RWPE2 (cell line): ENCODE measurements at regions not wholly inside any gene's neighbourhood (a gene's known extent, or its start where the extent isn't known, plus 50 kb on each side); places are given as distances from the start of the nearest gene placed in this dataset.

Experiments
- ATAC-seq: fragments of 200-7000 bp; cut with Tn5 transposase; 3 replicates; pipeline ENCODE4 v1.9.1; 2021; ENCODE audit warnings: low read depth
- DNase-seq: peaks from one replicate; pipeline ENCODE4 v3.0.0-alpha.2; 2020; ENCODE audit warnings: low spot score
- H3K27ac ChIP-seq: fragments of 450-650 bp; 2 replicates; pipeline ENCODE4 v1.5.1; 2017; ENCODE audit warnings: mild to moderate bottlenecking; ENCODE audit not compliant: poor library complexity, severe bottlenecking
- H3K27me3 ChIP-seq: fragments of 250-450 bp; sonication (Bioruptor Pico); 2 replicates; pipeline ENCODE4 v1.5.1; 2021; ENCODE audit warnings: mild to moderate bottlenecking, moderate library complexity; ENCODE audit not compliant: insufficient read depth, poor library complexity, severe bottlenecking
- H3K36me3 ChIP-seq: fragments of 250-450 bp; sonication (Bioruptor Pico); 2 replicates; pipeline ENCODE4 v1.5.1; 2020; ENCODE audit warnings: low read depth, mild to moderate bottlenecking, moderate library complexity
- H3K4me1 ChIP-seq: fragments of 250-450 bp; sonication (Bioruptor Pico); 2 replicates; pipeline ENCODE4 v1.5.1; 2021; ENCODE audit warnings: mild to moderate bottlenecking, moderate library complexity; ENCODE audit not compliant: insufficient read depth, poor library complexity, severe bottlenecking
- H3K4me3 ChIP-seq: fragments of 250-450 bp; sonication (Bioruptor Pico); 2 replicates; pipeline ENCODE4 v1.5.1; 2021; ENCODE audit warnings: mild to moderate bottlenecking, moderate library complexity; ENCODE audit not compliant: severe bottlenecking
- H3K9me3 ChIP-seq: fragments of 250-450 bp; sonication (Bioruptor Pico); 2 replicates; pipeline ENCODE4 v1.5.1; 2021; ENCODE audit warnings: mild to moderate bottlenecking, moderate library complexity; ENCODE audit not compliant: severe bottlenecking
- TF ChIP-seq, protein P1 (sequence below): fragments of 450-650 bp; IDR thresholded peaks from one replicate; pipeline ENCODE4 v1.5.1; 2017; ENCODE audit warnings: mild to moderate bottlenecking, moderate library complexity; ENCODE audit not compliant: poor library complexity, severe bottlenecking

DNA sequence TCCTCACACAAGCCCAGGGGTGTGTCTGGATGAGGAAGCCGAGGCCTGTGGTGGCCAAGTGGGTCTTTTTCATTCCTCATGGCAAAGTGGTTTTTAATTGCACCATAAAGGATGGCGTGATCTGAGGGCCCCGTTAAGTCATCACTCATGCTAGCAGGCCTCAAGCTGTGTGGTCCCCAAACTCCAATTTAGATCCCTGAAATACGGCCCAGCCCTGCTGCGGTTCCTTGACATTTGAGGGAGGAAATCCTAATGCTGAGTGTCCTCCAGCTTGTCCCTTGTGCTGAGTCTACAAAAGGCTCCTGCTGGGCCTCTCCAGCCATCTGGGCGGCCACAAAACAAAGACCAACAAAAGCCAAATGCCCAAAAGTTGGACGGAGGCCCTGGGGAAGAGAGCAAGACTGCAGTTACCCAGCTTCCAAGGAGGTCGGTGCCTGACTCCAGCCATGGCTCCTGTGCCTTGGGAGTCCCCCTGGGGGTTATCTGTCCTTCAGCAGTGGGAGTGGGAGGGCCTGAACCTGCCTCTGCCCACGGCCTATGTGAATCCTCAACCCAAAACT lies 162.3 kb upstream of the PDE10A start:
- no peak overlapping the region for H3K4me3 ChIP-seq
- H3K36me3 ChIP-seq: no peaks in the 10 kb centered on the region
- no peaks in the 10 kb centered on the region for H3K4me1 ChIP-seq
- H3K27me3 ChIP-seq: peaks cover 10% of the 10 kb centered on the region
- H3K27ac ChIP-seq: no peak overlapping the region
- ATAC-seq: no peak
- TF ChIP-seq, protein P1, sequence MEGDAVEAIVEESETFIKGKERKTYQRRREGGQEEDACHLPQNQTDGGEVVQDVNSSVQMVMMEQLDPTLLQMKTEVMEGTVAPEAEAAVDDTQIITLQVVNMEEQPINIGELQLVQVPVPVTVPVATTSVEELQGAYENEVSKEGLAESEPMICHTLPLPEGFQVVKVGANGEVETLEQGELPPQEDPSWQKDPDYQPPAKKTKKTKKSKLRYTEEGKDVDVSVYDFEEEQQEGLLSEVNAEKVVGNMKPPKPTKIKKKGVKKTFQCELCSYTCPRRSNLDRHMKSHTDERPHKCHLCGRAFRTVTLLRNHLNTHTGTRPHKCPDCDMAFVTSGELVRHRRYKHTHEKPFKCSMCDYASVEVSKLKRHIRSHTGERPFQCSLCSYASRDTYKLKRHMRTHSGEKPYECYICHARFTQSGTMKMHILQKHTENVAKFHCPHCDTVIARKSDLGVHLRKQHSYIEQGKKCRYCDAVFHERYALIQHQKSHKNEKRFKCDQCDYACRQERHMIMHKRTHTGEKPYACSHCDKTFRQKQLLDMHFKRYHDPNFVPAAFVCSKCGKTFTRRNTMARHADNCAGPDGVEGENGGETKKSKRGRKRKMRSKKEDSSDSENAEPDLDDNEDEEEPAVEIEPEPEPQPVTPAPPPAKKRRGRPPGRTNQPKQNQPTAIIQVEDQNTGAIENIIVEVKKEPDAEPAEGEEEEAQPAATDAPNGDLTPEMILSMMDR: no peak
- H3K9me3 ChIP-seq: no peaks in the 10 kb centered on the region
- DNase-seq: no peak

DNA sequence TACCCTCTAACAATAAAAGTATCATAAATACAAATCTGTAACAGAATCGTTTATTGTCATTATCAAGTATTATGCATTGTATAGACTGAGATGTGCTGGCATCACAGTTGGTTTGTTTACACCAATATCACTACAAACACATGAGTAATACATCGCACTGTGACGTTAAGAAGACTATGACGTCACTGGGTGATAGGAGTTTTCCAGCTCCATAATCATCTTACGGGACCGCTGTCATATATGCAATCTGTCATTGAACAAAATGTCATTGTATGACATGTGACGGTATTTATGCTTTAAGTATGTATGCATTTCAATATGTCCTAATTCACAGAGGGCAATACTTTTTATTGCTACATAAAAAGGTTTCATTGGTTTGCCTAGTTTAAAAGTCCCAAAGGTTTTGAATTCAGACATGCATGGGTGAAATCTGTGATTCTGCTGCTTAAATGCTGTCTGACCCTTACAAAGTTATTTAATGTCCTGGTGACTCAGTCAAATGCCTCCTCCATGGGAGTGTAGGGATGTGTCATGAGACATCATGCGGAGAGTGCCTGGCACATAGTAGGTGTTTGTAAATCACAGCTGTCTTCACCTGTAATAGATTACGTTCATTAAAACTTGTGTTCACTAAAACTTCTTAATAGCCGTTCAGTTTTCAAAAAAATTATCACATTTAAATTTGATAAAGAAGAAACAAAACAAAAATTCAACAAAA lies 160.7 kb upstream of the PDE10A start:
- H3K4me3 ChIP-seq: no peak overlapping the region
- H3K27me3 ChIP-seq: peaks cover 25% of the 10 kb centered on the region
- no peaks in the 10 kb centered on the region for H3K9me3 ChIP-seq
- ATAC-seq (no peak), DNase-seq (no peak)
- no peak overlapping the region for H3K27ac ChIP-seq
- H3K4me1 ChIP-seq: no peaks in the 10 kb centered on the region
- TF ChIP-seq, protein P1: no peak
- no peaks in the 10 kb centered on the region for H3K36me3 ChIP-seq

DNA sequence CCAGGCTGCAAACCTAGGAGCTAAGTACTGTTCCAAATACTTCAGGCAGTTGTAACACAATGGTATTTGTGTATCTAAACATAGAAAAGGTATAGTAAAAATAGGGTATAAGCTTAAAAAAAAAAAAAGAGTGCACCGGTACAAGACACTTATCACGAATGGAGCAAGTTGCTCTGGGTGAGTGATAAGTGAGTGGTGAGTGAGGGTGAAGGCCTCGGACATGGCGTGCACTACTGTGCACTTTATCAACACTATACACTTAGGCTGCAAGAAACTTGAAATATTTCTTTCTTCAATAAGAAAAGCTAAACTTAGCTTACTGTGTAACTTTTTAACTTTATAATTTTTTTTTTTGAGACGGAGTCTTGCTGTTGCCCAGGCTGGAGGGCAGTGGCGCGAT lies 159.5 kb upstream of the PDE10A start:
- H3K27me3 ChIP-seq: peaks cover 35% of the 10 kb centered on the region
- no peak overlapping the region for H3K4me3 ChIP-seq
- H3K9me3 ChIP-seq: no peaks in the 10 kb centered on the region
- no peak overlapping the region for H3K27ac ChIP-seq
- DNase-seq (no peak), ATAC-seq (no peak)
- no peaks in the 10 kb centered on the region for H3K36me3 ChIP-seq
- TF ChIP-seq, protein P1: no peak
- H3K4me1 ChIP-seq: no peaks in the 10 kb centered on the region

DNA sequence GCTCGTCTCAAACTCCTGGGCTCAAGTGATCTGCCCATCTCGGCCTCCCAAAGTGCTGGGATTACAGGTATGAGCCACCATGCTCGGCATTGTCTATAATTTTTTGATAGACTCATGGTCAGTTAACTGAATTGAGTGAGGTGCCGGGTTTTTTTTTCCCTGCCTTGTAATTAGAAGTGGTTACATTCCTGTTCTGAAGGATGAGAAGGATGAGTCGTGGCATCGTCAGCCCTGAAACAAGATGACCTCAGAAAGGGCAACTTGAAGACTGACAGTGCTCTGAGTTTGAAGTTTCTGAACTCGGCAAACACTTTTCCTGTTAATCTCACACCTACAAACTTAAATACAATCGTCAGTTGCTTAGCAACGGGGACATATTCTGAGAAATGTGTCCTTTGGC lies 158.7 kb upstream of the PDE10A start:
- Histone ChIP-seq H3K4me3 (no peak overlapping the region), H3K36me3 (no peaks in the 10 kb centered on the region), H3K27me3 (peaks cover 35% of the 10 kb centered on the region), H3K9me3 (no peaks in the 10 kb centered on the region), H3K4me1 (no peaks in the 10 kb centered on the region), H3K27ac (no peak overlapping the region)
- ATAC-seq (peak; percentile 60; the same call in 2 of the 3 replicates), DNase-seq (no peak)
- TF ChIP-seq, protein P1: no peak

DNA sequence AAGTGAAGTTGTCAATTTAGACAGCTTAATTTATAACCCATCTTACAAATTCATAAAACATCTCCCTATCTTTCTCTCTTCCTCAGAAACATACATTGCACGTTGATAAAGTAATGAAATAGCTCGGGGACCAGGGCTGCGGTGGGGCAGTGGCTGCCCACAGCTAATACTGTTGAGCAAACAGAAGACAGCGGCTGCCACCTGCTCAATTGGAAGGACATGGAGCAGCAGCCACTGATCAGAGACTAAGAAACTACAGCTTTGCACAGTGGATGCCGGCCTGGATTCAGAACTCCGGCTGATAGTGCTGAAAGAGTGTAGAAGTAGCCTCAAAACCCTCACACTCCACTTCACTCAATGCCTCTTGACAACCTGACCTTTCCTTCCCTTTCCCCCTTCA lies 157.9 kb upstream of the PDE10A start:
- Histone ChIP-seq H3K4me3 (no peak overlapping the region), H3K36me3 (no peaks in the 10 kb centered on the region), H3K27me3 (peaks cover 35% of the 10 kb centered on the region), H3K4me1 (no peaks in the 10 kb centered on the region), H3K27ac (no peak overlapping the region), H3K9me3 (no peaks in the 10 kb centered on the region)
- TF ChIP-seq, protein P1: no peak
- no peak for ATAC-seq
- no peak for DNase-seq
